ENCODE measurements at regions not wholly inside any gene's neighbourhood (a gene's known extent, or its start where the extent isn't known, plus 50 kb on each side); places are given as distances from the start of the nearest gene placed in this dataset.

DNA sequence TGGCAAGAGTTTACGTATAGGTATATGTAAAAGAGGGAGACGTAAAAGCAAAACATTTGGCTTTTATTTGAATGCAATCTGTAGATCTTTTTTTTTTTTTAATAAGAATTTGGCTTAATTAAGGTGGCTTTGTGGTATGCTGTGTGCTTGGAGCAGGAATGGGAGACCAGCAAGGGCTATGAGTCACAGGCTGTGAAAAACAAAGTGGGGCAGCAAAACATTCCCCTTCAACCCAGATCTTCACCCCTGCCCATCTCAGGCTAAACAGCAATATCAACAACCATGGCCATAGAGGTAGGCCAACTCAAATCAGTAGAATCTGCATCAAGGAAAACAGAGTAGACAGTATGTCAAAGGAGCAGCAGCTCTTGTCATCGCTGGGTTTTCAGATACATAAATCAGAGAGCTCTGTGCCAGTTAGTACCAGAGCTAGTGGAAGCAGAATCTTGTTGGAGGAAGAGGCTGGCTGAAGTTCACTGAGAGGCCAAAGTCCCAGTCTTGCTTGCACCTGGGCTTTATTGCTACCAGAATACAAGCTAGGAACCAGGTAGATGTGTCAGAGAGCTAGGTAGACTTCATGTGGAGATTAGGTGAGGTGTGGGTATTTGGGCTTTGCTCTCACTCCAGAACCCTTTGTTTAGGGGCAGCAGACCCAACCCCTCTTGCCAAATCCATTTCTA is 191.5 kb upstream of the FANCL start:
- peaks cover 0 to 2% (median 0%) of the 10 kb centered on the region in 7 donors for H3K9me3 Mint-ChIP-seq
- Histone ChIP-seq H3K4me1 (ENCODE audit: control insufficient read depth, insufficient read depth, low read length, poor library complexity, severe bottlenecking) (no peaks in the 10 kb centered on the region), H3K27me3 (ENCODE audit: control insufficient read depth, insufficient read depth, low read length) (peaks cover 13% of the 10 kb centered on the region), H3K27ac (ENCODE audit: insufficient read depth, low read length, poor library complexity, severe bottlenecking) (no peak overlapping the region), H3K4me3 (ENCODE audit: low read depth, low read length) (no peak overlapping the region), H3K9me3 (ENCODE audit: control insufficient read depth in 2 of 2, low read length in 2 of 2) (no peaks in the 10 kb centered on the region), H3K36me3 (ENCODE audit: control insufficient read depth, insufficient read depth, low read length) (no peaks in the 10 kb centered on the region)
- no peak for DNase-seq
- no peak overlapping the region for H3K27ac Mint-ChIP-seq
- no peak overlapping the region for H3K4me3 Mint-ChIP-seq
- H3K27me3 Mint-ChIP-seq: peaks cover 15% of the 10 kb centered on the region
- H3K36me3 Mint-ChIP-seq: no peaks in the 10 kb centered on the region
- H3K4me1 Mint-ChIP-seq: peaks cover 0 to 8% (median 1%) of the 10 kb centered on the region in 4 donors
- ATAC-seq (ENCODE audit: low read depth in 2 of 2): no peak

DNA sequence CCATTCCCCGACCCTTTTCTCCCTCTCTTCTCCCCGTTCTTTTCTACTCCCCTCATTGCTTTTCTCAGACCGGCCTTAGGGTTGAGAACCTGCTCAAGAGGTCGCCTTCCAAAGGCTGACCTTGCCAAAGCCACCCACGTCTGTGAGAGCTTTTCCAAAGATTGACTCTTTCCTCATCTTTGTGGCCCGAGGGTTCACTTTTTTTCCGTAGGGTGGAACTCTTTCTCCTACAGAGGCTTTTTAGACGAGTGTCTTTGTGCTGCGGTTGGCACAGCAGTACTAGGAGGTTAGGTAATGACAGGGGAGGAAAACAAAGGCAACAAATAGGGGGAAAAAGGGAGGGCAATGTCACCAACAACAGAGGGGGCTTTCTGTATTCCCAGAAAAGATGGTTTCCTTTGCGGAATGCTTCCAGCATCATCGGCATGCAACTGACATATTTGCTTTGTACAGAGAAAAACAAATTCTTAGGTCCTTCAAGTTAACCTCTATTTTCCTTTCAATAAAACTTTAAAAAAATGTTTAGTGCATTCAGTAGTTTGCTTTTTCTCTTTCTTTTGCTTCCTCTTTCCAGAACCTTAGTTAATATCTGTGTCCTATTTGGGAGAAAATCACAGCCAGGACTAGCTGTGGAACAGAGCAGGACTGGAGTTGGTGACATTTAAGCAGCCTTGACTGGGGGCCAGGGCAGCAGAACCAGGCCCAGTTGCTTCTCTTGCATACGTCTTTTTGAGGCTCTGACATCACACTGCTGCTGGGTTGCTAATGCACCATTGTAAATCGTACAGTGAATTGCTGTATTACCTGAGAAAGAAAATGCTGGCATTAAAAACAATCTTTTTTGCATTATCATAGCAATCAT is 188.1 kb upstream of the FANCL start:
- Histone ChIP-seq H3K9me3 (ENCODE audit: control insufficient read depth in 2 of 2, low read length in 2 of 2) (no peaks in the 10 kb centered on the region), H3K36me3 (ENCODE audit: control insufficient read depth, insufficient read depth, low read length) (no peaks in the 10 kb centered on the region), H3K27ac (ENCODE audit: insufficient read depth, low read length, poor library complexity, severe bottlenecking) (no peak overlapping the region), H3K27me3 (ENCODE audit: control insufficient read depth, insufficient read depth, low read length) (peaks cover 25% of the 10 kb centered on the region), H3K4me1 (ENCODE audit: control insufficient read depth, insufficient read depth, low read length, poor library complexity, severe bottlenecking) (no peaks in the 10 kb centered on the region), H3K4me3 (ENCODE audit: low read depth, low read length) (no peak overlapping the region)
- peak overlapping the region in 1 of 3 donors; percentile 50 for H3K27ac Mint-ChIP-seq
- H3K9me3 Mint-ChIP-seq: peaks cover 0 to 2% (median 0%) of the 10 kb centered on the region in 7 donors
- DNase-seq: no peak
- no peaks in the 10 kb centered on the region for H3K36me3 Mint-ChIP-seq
- ATAC-seq (ENCODE audit: low read depth in 2 of 2): no peak
- no peak overlapping the region for H3K4me3 Mint-ChIP-seq
- peaks cover 34% of the 10 kb centered on the region for H3K27me3 Mint-ChIP-seq
- H3K4me1 Mint-ChIP-seq: peaks cover 0 to 10% (median 1%) of the 10 kb centered on the region in 4 donors

DNA sequence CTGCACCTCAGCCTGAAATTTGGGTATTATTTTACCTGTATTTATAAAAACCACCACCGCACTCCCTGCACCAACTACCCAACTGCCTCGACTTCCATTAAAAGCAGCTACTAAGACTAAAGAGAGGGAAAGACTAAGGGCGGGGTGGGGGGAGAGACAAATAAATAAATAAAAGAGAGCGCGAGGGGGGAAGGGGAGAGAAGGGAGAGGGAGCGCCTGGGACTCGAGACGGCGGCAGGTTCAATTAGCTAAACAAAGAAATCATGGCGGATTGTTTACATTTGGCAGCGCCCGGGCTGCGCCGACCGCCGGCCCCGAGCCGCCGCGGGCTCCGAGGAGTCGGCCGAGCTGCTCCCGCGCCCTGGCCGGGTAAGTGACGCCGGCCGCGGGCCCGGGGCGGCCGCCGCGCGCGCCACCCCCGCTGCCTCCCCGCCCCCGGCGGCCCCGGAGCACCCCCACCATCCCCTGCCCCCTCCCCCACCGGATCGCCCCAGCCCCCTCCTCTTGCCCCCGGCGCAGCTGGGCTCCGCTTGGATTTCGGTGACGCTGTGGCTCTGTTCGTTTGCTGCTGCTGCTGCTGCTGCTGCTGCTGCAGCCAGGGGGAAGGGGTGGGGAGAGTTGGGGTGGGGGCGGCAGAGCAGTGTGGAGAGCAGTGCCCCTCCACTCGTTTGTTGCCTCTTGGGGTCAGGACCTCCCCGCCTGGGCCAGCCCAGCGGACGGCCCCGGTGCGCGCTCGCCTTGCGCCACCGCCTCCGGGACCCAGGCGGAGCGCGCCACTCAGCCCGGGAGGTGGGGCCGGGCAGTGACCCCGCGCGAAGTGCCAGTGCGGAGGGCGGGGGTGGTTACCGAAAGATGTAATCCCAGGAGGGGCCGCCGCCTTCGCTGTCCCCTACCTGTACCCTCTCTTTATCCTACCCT is 187.2 kb upstream of the FANCL start:
- peak overlapping the region in 1 of 4 donors; percentile 50 for H3K4me3 Mint-ChIP-seq
- Histone ChIP-seq H3K4me1 (ENCODE audit: control insufficient read depth, insufficient read depth, low read length, poor library complexity, severe bottlenecking) (no peaks in the 10 kb centered on the region), H3K36me3 (ENCODE audit: control insufficient read depth, insufficient read depth, low read length) (no peaks in the 10 kb centered on the region), H3K27ac (ENCODE audit: insufficient read depth, low read length, poor library complexity, severe bottlenecking) (no peak overlapping the region), H3K9me3 (ENCODE audit: control insufficient read depth in 2 of 2, low read length in 2 of 2) (no peaks in the 10 kb centered on the region), H3K4me3 (ENCODE audit: low read depth, low read length) (no peak overlapping the region), H3K27me3 (ENCODE audit: control insufficient read depth, insufficient read depth, low read length) (peaks cover 25% of the 10 kb centered on the region)
- H3K27ac Mint-ChIP-seq: no peak overlapping the region
- peaks cover 34% of the 10 kb centered on the region for H3K27me3 Mint-ChIP-seq
- H3K36me3 Mint-ChIP-seq: no peaks in the 10 kb centered on the region
- H3K9me3 Mint-ChIP-seq: peaks cover 0 to 2% (median 0%) of the 10 kb centered on the region in 7 donors
- no peak for ATAC-seq (ENCODE audit: low read depth in 2 of 2)
- DNase-seq: no peak
- H3K4me1 Mint-ChIP-seq: peaks cover 0 to 10% (median 1%) of the 10 kb centered on the region in 4 donors

DNA sequence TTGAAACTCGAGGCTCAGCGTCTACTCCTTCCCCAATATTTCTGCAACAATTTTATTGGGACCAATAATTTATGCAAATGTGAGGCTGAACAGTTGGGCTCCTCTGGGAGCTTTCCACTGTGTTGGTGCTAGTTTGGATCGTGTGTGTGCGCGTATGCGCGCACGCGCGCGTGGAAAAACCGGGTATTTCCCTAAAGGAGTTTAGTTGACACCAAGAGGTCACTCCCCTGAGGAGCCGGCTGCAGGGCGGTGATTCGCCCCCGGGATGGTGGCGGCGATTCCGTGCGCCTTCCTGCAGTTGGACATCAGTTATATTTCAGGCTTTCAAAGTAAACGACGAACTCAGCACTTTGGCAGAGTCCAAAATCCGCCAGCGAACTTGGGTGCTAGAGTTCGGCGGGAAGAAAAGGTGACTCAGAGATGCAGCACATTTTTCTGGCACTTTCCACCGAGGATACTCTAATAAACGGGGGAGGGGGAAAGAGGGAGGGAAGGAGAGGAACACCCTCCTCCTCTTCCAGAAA is 186.5 kb upstream of the FANCL start:
- peak overlapping the region in 1 of 4 donors; percentile 50 for H3K4me3 Mint-ChIP-seq
- Histone ChIP-seq H3K27ac (ENCODE audit: insufficient read depth, low read length, poor library complexity, severe bottlenecking) (no peak overlapping the region), H3K4me3 (ENCODE audit: low read depth, low read length) (no peak overlapping the region)

DNA sequence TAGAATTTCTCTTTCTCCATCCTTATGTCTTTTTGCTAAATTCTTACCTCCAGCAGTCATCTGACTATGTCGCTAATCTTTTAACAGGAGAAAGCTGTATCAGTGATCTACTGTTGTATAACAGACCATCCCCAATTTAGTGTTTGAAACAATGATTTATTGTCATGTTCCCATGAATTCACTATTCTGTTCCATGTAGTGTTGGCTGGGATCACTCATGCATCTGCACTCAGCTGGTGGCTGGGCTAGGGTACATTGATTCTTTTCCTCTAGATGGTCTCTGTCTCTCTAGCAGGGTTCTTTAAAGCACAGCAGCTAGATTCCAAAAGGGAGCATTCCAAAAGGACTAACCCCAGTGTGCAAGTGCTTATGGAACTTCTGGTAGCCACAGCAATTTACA is 184.2 kb upstream of the FANCL start:
- H3K9me3 Mint-ChIP-seq: peaks cover 0 to 1% (median 0%) of the 10 kb centered on the region in 7 donors
- no peak for ATAC-seq (ENCODE audit: low read depth in 2 of 2)
- H3K27ac Mint-ChIP-seq: no peak overlapping the region
- Histone ChIP-seq H3K4me1 (ENCODE audit: control insufficient read depth, insufficient read depth, low read length, poor library complexity, severe bottlenecking) (no peaks in the 10 kb centered on the region), H3K4me3 (ENCODE audit: low read depth, low read length) (no peak overlapping the region), H3K36me3 (ENCODE audit: control insufficient read depth, insufficient read depth, low read length) (no peaks in the 10 kb centered on the region), H3K27ac (ENCODE audit: insufficient read depth, low read length, poor library complexity, severe bottlenecking) (no peak overlapping the region), H3K9me3 (ENCODE audit: control insufficient read depth in 2 of 2, low read length in 2 of 2) (no peaks in the 10 kb centered on the region), H3K27me3 (ENCODE audit: control insufficient read depth, insufficient read depth, low read length) (peaks cover 19% of the 10 kb centered on the region)
- no peak for DNase-seq
- peaks cover 32% of the 10 kb centered on the region for H3K27me3 Mint-ChIP-seq
- no peaks in the 10 kb centered on the region for H3K36me3 Mint-ChIP-seq
- H3K4me1 Mint-ChIP-seq: peaks cover 0 to 10% (median 1%) of the 10 kb centered on the region in 4 donors
- H3K4me3 Mint-ChIP-seq: no peak overlapping the region

More for the DNA sequence above, 186.5 kb upstream of the FANCL start:
- Histone ChIP-seq H3K36me3 (ENCODE audit: control insufficient read depth, insufficient read depth, low read length) (no peaks in the 10 kb centered on the region), H3K27me3 (ENCODE audit: control insufficient read depth, insufficient read depth, low read length) (peaks cover 25% of the 10 kb centered on the region), H3K9me3 (ENCODE audit: control insufficient read depth in 2 of 2, low read length in 2 of 2) (no peaks in the 10 kb centered on the region), H3K4me1 (ENCODE audit: control insufficient read depth, insufficient read depth, low read length, poor library complexity, severe bottlenecking) (no peaks in the 10 kb centered on the region)
- H3K27ac Mint-ChIP-seq: no peak overlapping the region
- no peaks in the 10 kb centered on the region for H3K36me3 Mint-ChIP-seq
- peaks cover 0 to 2% (median 0%) of the 10 kb centered on the region in 7 donors for H3K9me3 Mint-ChIP-seq
- peaks cover 34% of the 10 kb centered on the region for H3K27me3 Mint-ChIP-seq
- ATAC-seq (ENCODE audit: low read depth in 2 of 2) (no peak), DNase-seq (no peak)
- peaks cover 0 to 10% (median 1%) of the 10 kb centered on the region in 4 donors for H3K4me1 Mint-ChIP-seq

DNA sequence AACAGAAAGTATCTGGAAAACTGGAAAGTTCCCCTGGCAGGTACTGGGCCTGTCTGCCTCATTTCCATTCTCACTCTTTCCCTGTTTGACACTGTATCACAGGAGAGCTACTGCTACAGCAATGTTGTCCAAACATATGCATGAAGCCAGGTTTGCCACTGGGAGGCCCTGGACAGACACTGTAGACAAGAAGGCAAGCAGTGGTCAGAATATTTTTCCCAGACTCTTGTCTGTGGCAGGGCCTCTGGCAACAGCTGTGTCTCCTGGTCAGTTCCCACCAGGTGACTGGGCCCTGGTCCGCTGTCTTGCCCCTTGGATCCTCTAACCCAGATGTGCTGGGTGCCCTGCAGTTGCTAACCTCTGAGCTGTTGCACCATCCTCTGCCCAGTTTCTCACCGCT is 178.9 kb upstream of the FANCL start:
- H3K27me3 ChIP-seq (ENCODE audit: control insufficient read depth, insufficient read depth, low read length): no peaks in the 10 kb centered on the region
- H3K4me1 ChIP-seq (ENCODE audit: control insufficient read depth, insufficient read depth, low read length, poor library complexity, severe bottlenecking): no peaks in the 10 kb centered on the region
- Mint-ChIP-seq H3K9me3 (peaks cover 0 to 2% (median 0%) of the 10 kb centered on the region in 7 donors), H3K4me1 (no peaks in the 10 kb centered on the region), H3K27me3 (no peaks in the 10 kb centered on the region), H3K36me3 (no peaks in the 10 kb centered on the region), H3K4me3 (no peak overlapping the region), H3K27ac (no peak overlapping the region)
- H3K4me3 ChIP-seq (ENCODE audit: low read depth, low read length): no peak overlapping the region
- no peak overlapping the region for H3K27ac ChIP-seq (ENCODE audit: insufficient read depth, low read length, poor library complexity, severe bottlenecking)
- ATAC-seq (ENCODE audit: low read depth in 2 of 2) (no peak), DNase-seq (no peak)
- H3K9me3 ChIP-seq (ENCODE audit: control insufficient read depth in 2 of 2, low read length in 2 of 2): no peaks in the 10 kb centered on the region
- no peaks in the 10 kb centered on the region for H3K36me3 ChIP-seq (ENCODE audit: control insufficient read depth, insufficient read depth, low read length)

DNA sequence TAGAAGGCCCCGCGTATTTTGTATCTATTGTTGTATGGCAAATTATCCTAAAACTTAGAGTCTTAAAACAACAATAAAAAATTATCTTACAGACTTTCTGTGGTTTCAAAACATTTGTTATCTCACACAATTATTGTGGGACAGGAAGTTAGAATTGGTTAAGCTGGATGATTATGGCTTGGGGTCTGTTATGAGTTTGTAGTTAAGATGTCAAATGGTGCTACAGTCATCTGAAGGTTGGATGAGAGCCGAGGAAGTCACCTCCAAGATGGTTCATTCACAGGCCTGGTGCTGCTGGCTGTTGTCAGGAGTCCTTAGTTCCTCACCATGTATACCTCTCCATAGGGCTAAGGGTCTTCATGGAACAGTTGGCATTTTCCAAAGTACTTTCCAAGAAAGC is 175.6 kb upstream of the FANCL start:
- H3K9me3 Mint-ChIP-seq: peaks cover 0 to 3% (median 0%) of the 10 kb centered on the region in 7 donors
- Histone ChIP-seq H3K27ac (ENCODE audit: insufficient read depth, low read length, poor library complexity, severe bottlenecking) (no peak overlapping the region), H3K27me3 (ENCODE audit: control insufficient read depth, insufficient read depth, low read length) (no peaks in the 10 kb centered on the region), H3K4me3 (ENCODE audit: low read depth, low read length) (no peak overlapping the region), H3K4me1 (ENCODE audit: control insufficient read depth, insufficient read depth, low read length, poor library complexity, severe bottlenecking) (no peaks in the 10 kb centered on the region), H3K9me3 (ENCODE audit: control insufficient read depth in 2 of 2, low read length in 2 of 2) (no peaks in the 10 kb centered on the region), H3K36me3 (ENCODE audit: control insufficient read depth, insufficient read depth, low read length) (no peaks in the 10 kb centered on the region)
- ATAC-seq (ENCODE audit: low read depth in 2 of 2) (no peak), DNase-seq (no peak)
- no peaks in the 10 kb centered on the region for H3K36me3 Mint-ChIP-seq
- no peak overlapping the region for H3K4me3 Mint-ChIP-seq
- no peaks in the 10 kb centered on the region for H3K4me1 Mint-ChIP-seq
- H3K27me3 Mint-ChIP-seq: no peaks in the 10 kb centered on the region
- H3K27ac Mint-ChIP-seq: no peak overlapping the region

All from CD4-positive, CD25-positive, alpha-beta regulatory T cell (primary cell).